Bronchial epithelial cell (primary cell): ENCODE measurements at regions not wholly inside any gene's neighbourhood (a gene's known extent, or its start where the extent isn't known, plus 50 kb on each side); places are given as distances from the start of the nearest gene placed in this dataset.

Experiments used
- DNase-seq: peaks from one replicate; pipeline ENCODE4 v3.0.0-alpha.2; 2010; ENCODE audit warnings: low read depth
- FAIRE-seq: peaks from 2 replicates; lab custom pipeline; 2011; peaks lifted over from hg19 to GRCh38; lab: Jason Lieb, UNC
- H3K27me3 ChIP-seq: 2 replicates; pipeline ENCODE4 v1.5.1; 2011; ENCODE audit warnings: low read length; ENCODE audit not compliant: control insufficient read depth, insufficient read depth
- H3K36me3 ChIP-seq: 2 replicates; pipeline ENCODE4 v1.5.1; 2011; ENCODE audit warnings: low read length; ENCODE audit not compliant: control insufficient read depth, insufficient read depth
- H3K4me3 ChIP-seq: 2 replicates; pipeline ENCODE4 v1.5.1; 2011; ENCODE audit warnings: mild to moderate bottlenecking, low read depth, low read length, control low read depth
- CTCF ChIP-seq: IDR thresholded peaks from 2 replicates; pipeline ENCODE4 v1.5.1; 2011; ENCODE audit warnings: mild to moderate bottlenecking, moderate library complexity, low read length, control low read depth, inconsistent platforms; ENCODE audit not compliant: insufficient read depth, severe bottlenecking

GRCh38 chr15:39209548-39210211 is 371.2 kb upstream of the THBS1 start:
- FAIRE-seq: no peak
- no peak for TF ChIP-seq CTCF
- H3K4me3 ChIP-seq: no peak overlapping the region

GRCh38 chr15:39211108-39211979 is 369.5 kb upstream of the THBS1 start:
- DNase-seq: no peak
- H3K36me3 ChIP-seq: no peaks in the 10 kb centered on the region
- TF ChIP-seq CTCF: no peak
- no peaks in the 10 kb centered on the region for H3K27me3 ChIP-seq
- FAIRE-seq: no peak
- no peak overlapping the region for H3K4me3 ChIP-seq

More at GRCh38 chr15:39209548-39210211, 371.2 kb upstream of the THBS1 start:
- no peaks in the 10 kb centered on the region for H3K36me3 ChIP-seq
- H3K27me3 ChIP-seq: no peaks in the 10 kb centered on the region
- DNase-seq: no peak

- DNase-seq (peak; percentile 96), FAIRE-seq (peak; percentile 52)
- no peaks in the 10 kb centered on the region for H3K36me3 ChIP-seq
- H3K27me3 ChIP-seq: no peaks in the 10 kb centered on the region
- no peak for TF ChIP-seq CTCF
- H3K4me3 ChIP-seq: no peak overlapping the region
These were observed 367.5 kb upstream of the THBS1 start for GRCh38 chr15:39213385-39213840.

- FAIRE-seq: no peak
- Histone ChIP-seq H3K36me3 (no peaks in the 10 kb centered on the region), H3K4me3 (no peak overlapping the region), H3K27me3 (no peaks in the 10 kb centered on the region)
- no peak for DNase-seq
- TF ChIP-seq CTCF: no peak
These were observed 365.9 kb upstream of the THBS1 start for GRCh38 chr15:39215015-39215414.

- H3K4me3 ChIP-seq: no peak overlapping the region
- no peaks in the 10 kb centered on the region for H3K27me3 ChIP-seq
- DNase-seq (no peak), FAIRE-seq (no peak)
- TF ChIP-seq CTCF: no peak
- no peaks in the 10 kb centered on the region for H3K36me3 ChIP-seq
These were observed 364.1 kb upstream of the THBS1 start for GRCh38 chr15:39216816-39217215.
